K562 (cell line): ENCODE measurements at regions not wholly inside any gene's neighbourhood (a gene's known extent, or its start where the extent isn't known, plus 50 kb on each side); places are given as distances from the start of the nearest gene placed in this dataset.

Experiments
- ATAC-seq: fragments of 200-7000 bp; cut with Tn5 transposase; 3 replicates; pipeline ENCODE4 v1.9.1; 2020; ENCODE audit warnings: moderate library complexity
- BruUV-seq: library from RNA; stranded (reverse); fragments of 400-500 nt; replicated peaks from 2 replicates; lab custom pipeline; 2021; lab: Mats Ljungman, UMichigan
- CTCF ChIA-PET: fragments of 300-600 bp; formaldehyde crosslinking; extraction: SDS; loops from one replicate; lab custom pipeline; 2021; ENCODE audit warnings: low intra/inter-chr PET ratio; lab: Yijun Ruan, JAX
- POLR2A ChIA-PET: fragments of 300-600, 350-650 bp; sonication (Branson Sonifier 250); formaldehyde crosslinking; extraction: SDS; loops from one replicate; lab custom pipeline; 2021; ENCODE audit warnings: antibody characterized with exemption, inconsistent platforms; lab: Yijun Ruan, JAX
- DNase-seq, 4 experiments: peaks; one replicate each; pipeline versions ENCODE4 v3.0.0 to v3.0.0-alpha.2; 2011 to 2018; ENCODE audit warnings: low spot score in 3 of 4, mixed read lengths in 3 of 4; ENCODE audit errors: extremely low read depth in 1 of 4
- FAIRE-seq: peaks from 2 replicates; lab custom pipeline; 2011; peaks lifted over from hg19 to GRCh38; lab: Jason Lieb, UNC
- H2AFZ ChIP-seq: 2 replicates; pipeline ENCODE4 v1.6.0; 2011; ENCODE audit warnings: low read depth, low read length, control low read depth, inconsistent platforms
- H3K27ac ChIP-seq: fragments of 200-600 bp; 3 replicates; pipeline ENCODE4 v1.8.0; 2011; ENCODE audit warnings: low read depth, mild to moderate bottlenecking, control low read depth, inconsistent platforms, low read length, moderate library complexity, mixed read lengths; ENCODE audit errors: extremely low read depth
- H3K27me3 ChIP-seq, 2 experiments: fragments of 300-600 bp in 1 of 2; 2 replicates in 1 of 2; 3 replicates in 1 of 2; pipeline versions ENCODE4 v1.6.0 to v1.8.0; 2011; ENCODE audit warnings: inconsistent platforms in 2 of 2, low read length in 2 of 2, mild to moderate bottlenecking in 1 of 2, mixed read lengths in 1 of 2, moderate library complexity in 1 of 2; ENCODE audit not compliant: control insufficient read depth in 2 of 2, insufficient read depth in 2 of 2
- H3K36me3 ChIP-seq: fragments of 300-600 bp; 3 replicates; pipeline ENCODE4 v1.8.0; 2011; ENCODE audit warnings: mild to moderate bottlenecking, low read length, inconsistent platforms; ENCODE audit not compliant: control insufficient read depth, insufficient read depth
- H3K4me1 ChIP-seq, 2 experiments: fragments of 200-600 bp in 1 of 2; replicated peaks in 1 of 2; 2 replicates in 1 of 2; 3 replicates in 1 of 2; pipeline versions ENCODE4 v1.5.1 to v1.8.0; 2011; ENCODE audit warnings: inconsistent platforms in 2 of 2, low read length in 2 of 2, mild to moderate bottlenecking in 1 of 2, mixed read lengths in 1 of 2, moderate library complexity in 1 of 2; ENCODE audit not compliant: control insufficient read depth in 2 of 2, insufficient read depth in 2 of 2
- H3K4me2 ChIP-seq: 2 replicates; pipeline ENCODE4 v1.6.1; 2011; ENCODE audit warnings: low read length, control low read depth, inconsistent platforms, mixed read lengths; ENCODE audit not compliant: insufficient read depth
- H3K4me3 ChIP-seq: fragments of 200-600 bp; sonication (generic), shearing (Covaris generic); 2 replicates; pipeline ENCODE4 v1.5.1; 2016; ENCODE audit warnings: control low read depth, inconsistent platforms
- H3K79me2 ChIP-seq: fragments of 200-600 bp; 3 replicates; pipeline ENCODE4 v1.8.0; 2011; ENCODE audit warnings: low read length, inconsistent platforms; ENCODE audit not compliant: control insufficient read depth, insufficient read depth
- H3K9ac ChIP-seq, 2 experiments: 2 replicates each; pipeline versions ENCODE4 v1.6.0 to v1.6.1; 2011; ENCODE audit warnings: low read depth in 2 of 2, low read length in 2 of 2, control low read depth in 1 of 2, inconsistent platforms in 1 of 2, mild to moderate bottlenecking in 1 of 2, mixed read lengths in 1 of 2; ENCODE audit not compliant: insufficient read depth in 1 of 2
- H3K9me1 ChIP-seq: one replicate; pipeline ENCODE4 v1.6.0; 2011; ENCODE audit warnings: inconsistent platforms, mild to moderate bottlenecking, low read length, moderate library complexity; ENCODE audit not compliant: control insufficient read depth, insufficient read depth
- H3K9me3 ChIP-seq: replicated peaks from 2 replicates; pipeline ENCODE4 v1.5.1; 2011; ENCODE audit warnings: low read depth, low read length, inconsistent platforms; ENCODE audit not compliant: control insufficient read depth, insufficient read depth
- H4K20me1 ChIP-seq: replicated peaks from 2 replicates; pipeline ENCODE4 v1.6.1; 2011; ENCODE audit warnings: low read length, inconsistent platforms, mixed read lengths; ENCODE audit not compliant: control insufficient read depth, insufficient read depth
- CREB1 ChIP-seq, 2 experiments: sonication (generic) in 1 of 2; formaldehyde crosslinking in 1 of 2; IDR thresholded peaks; 2 replicates each; pipeline versions ENCODE4 v1.6.1 to v1.8.0; 2012 to 2022; ENCODE audit warnings: inconsistent platforms in 1 of 2, mild to moderate bottlenecking in 1 of 2, missing genetic modification reagents in 1 of 2, moderate library complexity in 1 of 2
- FOXA1 ChIP-seq: fragments of 450-650 bp; IDR thresholded peaks from 2 replicates; pipeline ENCODE4 v1.6.1; 2016; ENCODE audit warnings: mild to moderate bottlenecking, borderline replicate concordance
- RREB1 ChIP-seq: fragments of 250-450 bp; sonication (Bioruptor Pico); IDR thresholded peaks from 2 replicates; pipeline ENCODE4 v1.4.0; 2020
- SLC30A9 ChIP-seq: fragments of 250-450 bp; sonication (Bioruptor Pico); IDR thresholded peaks from 2 replicates; pipeline ENCODE4 v1.8.0; 2022; ENCODE audit warnings: mild to moderate bottlenecking, moderate library complexity
- ZBTB8A ChIP-seq: fragments of 450-650 bp; IDR thresholded peaks from 2 replicates; pipeline ENCODE4 v1.6.1; 2018; ENCODE audit warnings: mild to moderate bottlenecking, moderate library complexity; ENCODE audit not compliant: partially characterized antibody
- ZNF121 ChIP-seq: sonication (generic); formaldehyde crosslinking; conservative IDR thresholded peaks from 2 replicates; pipeline ENCODE4 v1.8.0; 2022; ENCODE audit warnings: missing genetic modification reagents
- ZNF263 ChIP-seq: sonication (generic); formaldehyde crosslinking; IDR thresholded peaks from 2 replicates; pipeline ENCODE4 v1.8.0; 2022; ENCODE audit warnings: mild to moderate bottlenecking, missing genetic modification reagents, borderline replicate concordance
- WGBS: fragments of 100-300 bp; shearing (Covaris generic); methylation state at CpG from one replicate; pipeline ENCODE4 v1.1.6; 2016; ENCODE audit warnings: low coverage, mixed read lengths; ENCODE audit not compliant: insufficient coverage; ENCODE audit errors: missing lambda C conversion rate; 5-methylcytosine and 5-hydroxymethylcytosine counted together
- in situ Hi-C: fragments of 300-500 bp; cut with MboI; formaldehyde crosslinking; loops from 4 replicates; pipeline ENCODE4 v1.15.0; 2018; ENCODE audit warnings: inconsistent platforms, mixed read lengths
- intact Hi-C: fragments of 100-400 bp; cut with micrococcal nuclease; formaldehyde crosslinking; loops from 2 replicates; pipeline ENCODE4 v1.14.2; 2022
- TF ChIP-seq, protein P1 (sequence below): fragments of 450-650 bp; IDR thresholded peaks from 2 replicates; pipeline ENCODE4 v1.6.1; 2016; ENCODE audit warnings: low read depth

GRCh38 chr3:193909387-193909786 lies 226.6 kb upstream of the HES1 start:
- no peaks in the 10 kb centered on the region for H3K9me3 ChIP-seq
- FAIRE-seq (no peak), ATAC-seq (no peak), DNase-seq (no peak)
- intact Hi-C loops = no loop called here
- WGBS = 79% methylated on average over 2 of the region's 2 CpGs
- peaks cover 30 to 55% of the 10 kb centered on the region in 2 experiments for H3K4me1 ChIP-seq
- H3K4me3 ChIP-seq = no peak overlapping the region
- H3K9me1 ChIP-seq = peaks cover 5% of the 10 kb centered on the region
- peak overlapping the region; percentile 92 for H3K27ac ChIP-seq
- POLR2A ChIA-PET = interaction anchor here (0.8 kb wide), 1 partner anchor 13 kb away, joined by 3 read pairs; no protein-coding TSS in a partner anchor
- H3K4me2 ChIP-seq = no peak overlapping the region
- no peaks in the 10 kb centered on the region for H4K20me1 ChIP-seq
- no peaks in the 10 kb centered on the region for H3K36me3 ChIP-seq
- no peaks in the 10 kb centered on the region for H3K27me3 ChIP-seq
- H3K79me2 ChIP-seq = peaks cover 4% of the 10 kb centered on the region; the same call in 1 of the 3 replicates
- H3K9ac ChIP-seq = peak overlapping the region; percentile 69 to 81; a peak in 3 of 4 replicates
- H2AFZ ChIP-seq = peak overlapping the region; percentile 60
- in situ Hi-C loops = no loop called here
- BruUV-seq = no TSS peak
- CTCF ChIA-PET = no interaction called here
- no peak for TF ChIP-seq RREB1 (CRISPR knock-in tag)
- no peak for TF ChIP-seq ZBTB8A
- TF ChIP-seq, protein P1, sequence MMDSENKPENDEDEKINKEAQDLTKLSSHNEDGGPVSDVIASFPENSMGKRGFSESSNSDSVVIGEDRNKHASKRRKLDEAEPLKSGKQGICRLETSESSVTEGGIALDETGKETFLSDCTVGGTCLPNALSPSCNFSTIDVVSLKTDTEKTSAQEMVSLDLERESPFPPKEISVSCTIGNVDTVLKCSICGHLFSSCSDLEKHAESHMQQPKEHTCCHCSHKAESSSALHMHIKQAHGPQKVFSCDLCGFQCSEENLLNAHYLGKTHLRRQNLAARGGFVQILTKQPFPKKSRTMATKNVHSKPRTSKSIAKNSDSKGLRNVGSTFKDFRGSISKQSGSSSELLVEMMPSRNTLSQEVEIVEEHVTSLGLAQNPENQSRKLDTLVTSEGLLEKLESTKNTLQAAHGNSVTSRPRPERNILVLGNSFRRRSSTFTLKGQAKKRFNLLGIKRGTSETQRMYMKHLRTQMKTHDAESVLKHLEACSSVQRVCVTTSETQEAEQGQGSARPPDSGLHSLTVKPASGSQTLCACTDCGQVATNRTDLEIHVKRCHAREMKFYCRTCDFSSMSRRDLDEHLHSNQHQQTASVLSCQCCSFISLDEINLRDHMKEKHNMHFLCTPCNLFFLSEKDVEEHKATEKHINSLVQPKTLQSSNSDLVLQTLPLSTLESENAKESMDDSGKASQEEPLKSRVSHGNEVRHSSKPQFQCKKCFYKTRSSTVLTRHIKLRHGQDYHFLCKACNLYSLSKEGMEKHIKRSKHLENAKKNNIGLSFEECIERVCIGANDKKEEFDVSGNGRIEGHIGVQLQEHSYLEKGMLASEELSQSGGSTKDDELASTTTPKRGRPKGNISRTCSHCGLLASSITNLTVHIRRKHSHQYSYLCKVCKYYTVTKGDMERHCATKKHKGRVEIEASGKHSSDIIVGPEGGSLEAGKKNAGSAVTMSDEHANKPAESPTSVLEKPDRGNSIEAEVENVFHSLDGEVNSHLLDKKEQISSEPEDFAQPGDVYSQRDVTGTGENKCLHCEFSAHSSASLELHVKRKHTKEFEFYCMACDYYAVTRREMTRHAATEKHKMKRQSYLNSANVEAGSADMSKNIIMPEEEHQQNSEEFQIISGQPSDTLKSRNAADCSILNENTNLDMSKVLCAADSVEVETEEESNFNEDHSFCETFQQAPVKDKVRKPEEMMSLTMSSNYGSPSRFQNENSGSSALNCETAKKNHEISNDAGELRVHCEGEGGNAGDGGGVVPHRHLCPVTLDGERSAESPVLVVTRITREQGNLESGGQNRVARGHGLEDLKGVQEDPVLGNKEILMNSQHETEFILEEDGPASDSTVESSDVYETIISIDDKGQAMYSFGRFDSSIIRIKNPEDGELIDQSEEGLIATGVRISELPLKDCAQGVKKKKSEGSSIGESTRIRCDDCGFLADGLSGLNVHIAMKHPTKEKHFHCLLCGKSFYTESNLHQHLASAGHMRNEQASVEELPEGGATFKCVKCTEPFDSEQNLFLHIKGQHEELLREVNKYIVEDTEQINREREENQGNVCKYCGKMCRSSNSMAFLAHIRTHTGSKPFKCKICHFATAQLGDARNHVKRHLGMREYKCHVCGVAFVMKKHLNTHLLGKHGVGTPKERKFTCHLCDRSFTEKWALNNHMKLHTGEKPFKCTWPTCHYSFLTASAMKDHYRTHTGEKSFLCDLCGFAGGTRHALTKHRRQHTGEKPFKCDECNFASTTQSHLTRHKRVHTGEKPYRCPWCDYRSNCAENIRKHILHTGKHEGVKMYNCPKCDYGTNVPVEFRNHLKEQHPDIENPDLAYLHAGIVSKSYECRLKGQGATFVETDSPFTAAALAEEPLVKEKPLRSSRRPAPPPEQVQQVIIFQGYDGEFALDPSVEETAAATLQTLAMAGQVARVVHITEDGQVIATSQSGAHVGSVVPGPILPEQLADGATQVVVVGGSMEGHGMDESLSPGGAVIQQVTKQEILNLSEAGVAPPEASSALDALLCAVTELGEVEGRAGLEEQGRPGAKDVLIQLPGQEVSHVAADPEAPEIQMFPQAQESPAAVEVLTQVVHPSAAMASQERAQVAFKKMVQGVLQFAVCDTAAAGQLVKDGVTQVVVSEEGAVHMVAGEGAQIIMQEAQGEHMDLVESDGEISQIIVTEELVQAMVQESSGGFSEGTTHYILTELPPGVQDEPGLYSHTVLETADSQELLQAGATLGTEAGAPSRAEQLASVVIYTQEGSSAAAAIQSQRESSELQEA = no peak
- TF ChIP-seq CREB1 (IDR thresholded peaks at IDR 0.05) = no peak
- no peak for TF ChIP-seq CREB1 (CRISPR knock-in tag; IDR thresholded peaks at IDR 0.05)
- TF ChIP-seq FOXA1 = no peak
- no peak for TF ChIP-seq ZNF121 (CRISPR knock-in tag)
- TF ChIP-seq SLC30A9 (CRISPR knock-in tag) = no peak
- no peak for TF ChIP-seq ZNF263 (CRISPR knock-in tag)
